Stimulated activated CD8-positive, alpha-beta memory T cell treated with anti-CD3 and anti-CD28 coated beads, Interleukin-12 subunit alpha, Interleukin-12 subunit beta, amount 100 ng/mL, for 24 hours (primary cell): ENCODE measurements at regions not wholly inside any gene's neighbourhood (a gene's known extent, or its start where the extent isn't known, plus 50 kb on each side); places are given as distances from the start of the nearest gene placed in this dataset.
A peak's percentile ranks its signal among the peaks of the same experiment; 100 is the strongest.

ENCODE experiments used
- DNase-seq: peaks from one replicate; pipeline ENCODE4 v3.0.0-alpha.2; 2020; ENCODE audit errors: extremely low read depth

- DNase-seq = no peak
Observed at GRCh38 chr2:128726236-128726635, 407.6 kb upstream of the HS6ST1 start.

GRCh38 chr2:128726911-128727310 lies 408.2 kb upstream of the HS6ST1 start:
- no peak for DNase-seq

GRCh38 chr2:128727404-128727803 lies 408.7 kb upstream of the HS6ST1 start:
- no peak for DNase-seq

GRCh38 chr2:128727914-128728313 lies 409.2 kb upstream of the HS6ST1 start:
- no peak for DNase-seq

GRCh38 chr2:128729051-128729450 lies 410.4 kb upstream of the HS6ST1 start:
- DNase-seq = no peak

- DNase-seq = no peak
Observed at GRCh38 chr2:128731994-128732650, 413.5 kb upstream of the HS6ST1 start.

- DNase-seq = no peak
Observed at GRCh38 chr2:128732976-128733431, 414.3 kb upstream of the HS6ST1 start.

GRCh38 chr2:128733450-128733849 lies 414.8 kb upstream of the HS6ST1 start:
- DNase-seq = no peak

- no peak for DNase-seq
Observed at GRCh38 chr2:128734521-128735295, 416.0 kb upstream of the HS6ST1 start.

GRCh38 chr2:128735296-128735960 lies 416.8 kb upstream of the HS6ST1 start:
- DNase-seq = no peak

- DNase-seq = no peak
Observed at GRCh38 chr2:128736046-128736688, 417.5 kb upstream of the HS6ST1 start.

GRCh38 chr2:128736689-128737545 lies 418.2 kb upstream of the HS6ST1 start:
- DNase-seq = peak; percentile 15

- DNase-seq = no peak
Observed at GRCh38 chr2:128737546-128737826, 418.8 kb upstream of the HS6ST1 start.

- no peak for DNase-seq
Observed at GRCh38 chr2:128738446-128739110, 419.9 kb upstream of the HS6ST1 start.

GRCh38 chr2:128742467-128742866 lies 423.8 kb upstream of the HS6ST1 start:
- no peak for DNase-seq

- DNase-seq = no peak
Observed at GRCh38 chr2:128745946-128746345, 427.3 kb upstream of the HS6ST1 start.

- DNase-seq = no peak
Observed at GRCh38 chr2:128746356-128746755, 427.7 kb upstream of the HS6ST1 start.

- no peak for DNase-seq
Observed at GRCh38 chr2:128748336-128748735, 429.7 kb upstream of the HS6ST1 start.

GRCh38 chr2:128748835-128749605 lies 430.4 kb upstream of the HS6ST1 start:
- DNase-seq = no peak
